Astrocyte (in vitro differentiated cells and primary cell): ENCODE measurements at regions not wholly inside any gene's neighbourhood (a gene's known extent, or its start where the extent isn't known, plus 50 kb on each side); places are given as distances from the start of the nearest gene placed in this dataset.
A peak's percentile ranks its signal among the peaks of the same experiment; 100 is the strongest.
"Not testable (repeated sequence)": the region's sequence is repeated elsewhere in the genome, so short reads cannot be mapped to it uniquely, and the experiment has no call there.

Experiments
- DNase-seq: peaks from one replicate; pipeline ENCODE4 v3.0.0-alpha.2; 2010; ENCODE audit warnings: low read depth
- FAIRE-seq: peaks from 2 replicates; lab custom pipeline; 2011; peaks lifted over from hg19 to GRCh38; lab: Jason Lieb, UNC
- H2AFZ ChIP-seq: 2 replicates; pipeline ENCODE4 v1.6.0; 2012; ENCODE audit warnings: low read depth, low read length, inconsistent platforms
- H3K27ac ChIP-seq: 2 replicates; pipeline ENCODE4 v1.5.1; 2011; ENCODE audit warnings: low read depth, low read length, inconsistent platforms
- H3K27me3 ChIP-seq: 2 replicates; pipeline ENCODE4 v1.6.0; 2011; ENCODE audit warnings: low read length, inconsistent platforms; ENCODE audit not compliant: insufficient read depth
- H3K36me3 ChIP-seq: 2 replicates; pipeline ENCODE4 v1.5.1; 2011; ENCODE audit warnings: low read length, inconsistent platforms; ENCODE audit not compliant: insufficient read depth
- H3K4me1 ChIP-seq: 2 replicates; pipeline ENCODE4 v1.5.1; 2011; ENCODE audit warnings: low read length, inconsistent platforms; ENCODE audit not compliant: insufficient read depth
- H3K4me2 ChIP-seq: 2 replicates; pipeline ENCODE4 v1.6.0; 2012; ENCODE audit warnings: low read length, inconsistent platforms
- H3K4me3 ChIP-seq: 2 replicates; pipeline ENCODE4 v1.5.1; 2011; ENCODE audit warnings: low read depth, mild to moderate bottlenecking, low read length, inconsistent platforms; ENCODE audit not compliant: insufficient read depth
- H3K79me2 ChIP-seq: 2 replicates; pipeline ENCODE4 v1.6.0; 2012; ENCODE audit warnings: mild to moderate bottlenecking, low read length, inconsistent platforms; ENCODE audit not compliant: insufficient read depth
- H3K9ac ChIP-seq: 2 replicates; pipeline ENCODE4 v1.6.0; 2012; ENCODE audit warnings: mild to moderate bottlenecking, low read length, inconsistent platforms
- H3K9me3 ChIP-seq: 2 replicates; pipeline ENCODE4 v1.5.1; 2012; ENCODE audit warnings: low read depth, mild to moderate bottlenecking, low read length, inconsistent platforms; ENCODE audit not compliant: insufficient read depth
- H4K20me1 ChIP-seq: 2 replicates; pipeline ENCODE4 v1.6.0; 2012; ENCODE audit warnings: low read length, inconsistent platforms; ENCODE audit not compliant: insufficient read depth
- H3K27ac Mint-ChIP-seq: one replicate; pipeline ENCODE4 v1.8.0; 2021; ENCODE audit warnings: mild to moderate bottlenecking, mixed read lengths; ENCODE audit not compliant: unreplicated experiment
- H3K27me3 Mint-ChIP-seq: one replicate; pipeline ENCODE4 v1.8.0; 2021; ENCODE audit warnings: low read depth, mixed read lengths; ENCODE audit not compliant: unreplicated experiment
- H3K36me3 Mint-ChIP-seq: one replicate; pipeline ENCODE4 v1.8.0; 2021; ENCODE audit warnings: low read depth, mixed read lengths; ENCODE audit not compliant: unreplicated experiment
- H3K4me1 Mint-ChIP-seq: one replicate; pipeline ENCODE4 v1.8.0; 2021; ENCODE audit warnings: low read depth, mixed read lengths; ENCODE audit not compliant: unreplicated experiment
- H3K4me3 Mint-ChIP-seq: one replicate; pipeline ENCODE4 v1.8.0; 2021; ENCODE audit warnings: mild to moderate bottlenecking, moderate library complexity, mixed read lengths; ENCODE audit not compliant: unreplicated experiment
- H3K9me3 Mint-ChIP-seq: one replicate; pipeline ENCODE4 v1.8.0; 2021; ENCODE audit warnings: mild to moderate bottlenecking, mixed read lengths; ENCODE audit not compliant: unreplicated experiment

GRCh38 chr2:87500951-87501350 is 246.9 kb upstream of the PLGLB2 start:
- not testable (repeated sequence) for H3K36me3 ChIP-seq, H3K4me2 ChIP-seq, H3K27ac Mint-ChIP-seq, H4K20me1 ChIP-seq, H3K4me1 Mint-ChIP-seq, H3K9ac ChIP-seq, H3K27ac ChIP-seq, H3K9me3 ChIP-seq, H3K27me3 Mint-ChIP-seq, H3K9me3 Mint-ChIP-seq, H3K4me3 Mint-ChIP-seq, H2AFZ ChIP-seq, H3K27me3 ChIP-seq, H3K4me3 ChIP-seq, H3K4me1 ChIP-seq, DNase-seq, H3K36me3 Mint-ChIP-seq, FAIRE-seq
- H3K79me2 ChIP-seq: peaks cover 25% of the 10 kb centered on the region

GRCh38 chr2:87502948-87503347 is 244.9 kb upstream of the PLGLB2 start:
- not testable (repeated sequence) for H3K36me3 Mint-ChIP-seq, H3K27ac Mint-ChIP-seq

GRCh38 chr2:87505239-87505638 is 242.6 kb upstream of the PLGLB2 start:
- H3K9ac ChIP-seq, H2AFZ ChIP-seq, H3K9me3 Mint-ChIP-seq, H3K4me1 Mint-ChIP-seq, H3K9me3 ChIP-seq, H3K4me3 ChIP-seq, H3K36me3 Mint-ChIP-seq, H3K27me3 ChIP-seq, H3K4me2 ChIP-seq, H3K4me3 Mint-ChIP-seq, H3K36me3 ChIP-seq, DNase-seq, H3K27me3 Mint-ChIP-seq, H3K27ac Mint-ChIP-seq, H4K20me1 ChIP-seq, H3K4me1 ChIP-seq, H3K27ac ChIP-seq, FAIRE-seq: not testable (repeated sequence)
- peaks cover 34% of the 10 kb centered on the region for H3K79me2 ChIP-seq

More at GRCh38 chr2:87502948-87503347, 244.9 kb upstream of the PLGLB2 start:
- H3K36me3 ChIP-seq, H3K4me1 ChIP-seq, H2AFZ ChIP-seq, H3K27me3 Mint-ChIP-seq, H3K4me2 ChIP-seq, H3K4me3 Mint-ChIP-seq, H3K27me3 ChIP-seq, H3K9me3 ChIP-seq, H3K9me3 Mint-ChIP-seq, H3K27ac ChIP-seq, DNase-seq, H4K20me1 ChIP-seq, H3K9ac ChIP-seq, H3K4me1 Mint-ChIP-seq, FAIRE-seq, H3K4me3 ChIP-seq: not testable (repeated sequence)
- peaks cover 26% of the 10 kb centered on the region for H3K79me2 ChIP-seq

- not testable (repeated sequence) for DNase-seq, H3K4me3 Mint-ChIP-seq, H3K4me3 ChIP-seq, H3K4me1 ChIP-seq, H2AFZ ChIP-seq, H3K27me3 Mint-ChIP-seq, H3K36me3 ChIP-seq, H3K27me3 ChIP-seq, H3K4me1 Mint-ChIP-seq, H4K20me1 ChIP-seq, H3K9me3 ChIP-seq, H3K27ac Mint-ChIP-seq, H3K27ac ChIP-seq, H3K9ac ChIP-seq, H3K36me3 Mint-ChIP-seq, H3K9me3 Mint-ChIP-seq, H3K4me2 ChIP-seq, FAIRE-seq
- peaks cover 31% of the 10 kb centered on the region for H3K79me2 ChIP-seq
Observed at GRCh38 chr2:87505909-87506308, 242.0 kb upstream of the PLGLB2 start.

- H3K9me3 ChIP-seq, H3K4me3 ChIP-seq, H3K4me1 ChIP-seq, H3K27me3 Mint-ChIP-seq, H3K4me1 Mint-ChIP-seq, H3K27me3 ChIP-seq, H3K27ac Mint-ChIP-seq, H3K36me3 Mint-ChIP-seq, H3K9ac ChIP-seq, H3K4me3 Mint-ChIP-seq, H3K36me3 ChIP-seq, H3K9me3 Mint-ChIP-seq, DNase-seq, H4K20me1 ChIP-seq, H2AFZ ChIP-seq, FAIRE-seq, H3K4me2 ChIP-seq: not testable (repeated sequence)
- Histone ChIP-seq H3K79me2 (peaks cover 25% of the 10 kb centered on the region), H3K27ac (peak overlapping the region; percentile 31)
Observed at GRCh38 chr2:87507378-87508348, 240.2 kb upstream of the PLGLB2 start.

GRCh38 chr2:87511195-87511778 is 236.6 kb upstream of the PLGLB2 start:
- H3K27ac Mint-ChIP-seq, H3K27me3 ChIP-seq, H2AFZ ChIP-seq, H3K36me3 Mint-ChIP-seq, H3K4me3 Mint-ChIP-seq, H3K4me1 ChIP-seq, H3K9me3 Mint-ChIP-seq, DNase-seq, H3K36me3 ChIP-seq, H3K27me3 Mint-ChIP-seq, H3K9me3 ChIP-seq, H3K27ac ChIP-seq, H3K4me2 ChIP-seq, FAIRE-seq, H3K4me3 ChIP-seq, H3K9ac ChIP-seq, H4K20me1 ChIP-seq: not testable (repeated sequence)
- H3K4me1 Mint-ChIP-seq: peaks cover 12% of the 10 kb centered on the region
- peaks cover 40% of the 10 kb centered on the region for H3K79me2 ChIP-seq
